ENCODE measurements at regions not wholly inside any gene's neighbourhood (a gene's known extent, or its start where the extent isn't known, plus 50 kb on each side); places are given as distances from the start of the nearest gene placed in this dataset.

- 0 out of 2 replicates have a peak, but pooled peaks have one; percentile 11 for TF ChIP-seq ZBTB2 (CRISPR knock-in tag; IDR thresholded peaks at IDR 0.05; ENCODE audit: low read depth)
- TF ChIP-seq ZNF12 (CRISPR knock-in tag; IDR thresholded peaks at IDR 0.05), result no peak
- TF ChIP-seq ERF (CRISPR knock-in tag; IDR thresholded peaks at IDR 0.05), result peak; percentile 20; the same call in 1 of the 2 replicates
- TF ChIP-seq, protein P1, sequence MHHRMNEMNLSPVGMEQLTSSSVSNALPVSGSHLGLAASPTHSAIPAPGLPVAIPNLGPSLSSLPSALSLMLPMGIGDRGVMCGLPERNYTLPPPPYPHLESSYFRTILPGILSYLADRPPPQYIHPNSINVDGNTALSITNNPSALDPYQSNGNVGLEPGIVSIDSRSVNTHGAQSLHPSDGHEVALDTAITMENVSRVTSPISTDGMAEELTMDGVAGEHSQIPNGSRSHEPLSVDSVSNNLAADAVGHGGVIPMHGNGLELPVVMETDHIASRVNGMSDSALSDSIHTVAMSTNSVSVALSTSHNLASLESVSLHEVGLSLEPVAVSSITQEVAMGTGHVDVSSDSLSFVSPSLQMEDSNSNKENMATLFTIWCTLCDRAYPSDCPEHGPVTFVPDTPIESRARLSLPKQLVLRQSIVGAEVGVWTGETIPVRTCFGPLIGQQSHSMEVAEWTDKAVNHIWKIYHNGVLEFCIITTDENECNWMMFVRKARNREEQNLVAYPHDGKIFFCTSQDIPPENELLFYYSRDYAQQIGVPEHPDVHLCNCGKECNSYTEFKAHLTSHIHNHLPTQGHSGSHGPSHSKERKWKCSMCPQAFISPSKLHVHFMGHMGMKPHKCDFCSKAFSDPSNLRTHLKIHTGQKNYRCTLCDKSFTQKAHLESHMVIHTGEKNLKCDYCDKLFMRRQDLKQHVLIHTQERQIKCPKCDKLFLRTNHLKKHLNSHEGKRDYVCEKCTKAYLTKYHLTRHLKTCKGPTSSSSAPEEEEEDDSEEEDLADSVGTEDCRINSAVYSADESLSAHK (CRISPR knock-in tag; IDR thresholded peaks at IDR 0.05; ENCODE audit: borderline replicate concordance), result no peak
- TF ChIP-seq ZNF652 (CRISPR knock-in tag; IDR thresholded peaks at IDR 0.05; ENCODE audit: borderline replicate concordance, low read depth), result no peak
- TF ChIP-seq ZBTB42 (CRISPR knock-in tag; IDR thresholded peaks at IDR 0.05), result 0 out of 2 replicates have a peak, but pooled peaks have one; percentile 28
- 0 out of 2 replicates have a peak, but pooled peaks have one; percentile 47 for TF ChIP-seq ZNF124 (CRISPR knock-in tag; IDR thresholded peaks at IDR 0.05)
- no peak for TF ChIP-seq ATF1 (CRISPR knock-in tag; IDR thresholded peaks at IDR 0.05)
- peak; percentile 74; the same call in 1 of the 2 replicates for TF ChIP-seq FOXK2 (IDR thresholded peaks at IDR 0.05)
- TF ChIP-seq ZNF841 (CRISPR knock-in tag; IDR thresholded peaks at IDR 0.05; ENCODE audit: borderline replicate concordance), result no peak
- no peak for TF ChIP-seq RAD21 (CRISPR knock-in tag; IDR thresholded peaks at IDR 0.05)
- TF ChIP-seq RBM22 (optimal IDR thresholded peaks at IDR 0.05; ENCODE audit: low read length), result no peak
- no peak for TF ChIP-seq SMAD1 (CRISPR knock-in tag; IDR thresholded peaks at IDR 0.05; ENCODE audit: borderline replicate concordance, low read depth)
- peak; percentile 93 for TF ChIP-seq MEIS2 (CRISPR knock-in tag; IDR thresholded peaks at IDR 0.05)
- TF ChIP-seq YEATS4 (CRISPR knock-in tag; IDR thresholded peaks at IDR 0.05; ENCODE audit: borderline replicate concordance), result peak; percentile 60; the same call in 1 of the 2 replicates
- TF ChIP-seq ZNF335 (CRISPR knock-in tag; IDR thresholded peaks at IDR 0.05), result no peak
- no peak for TF ChIP-seq CAMTA2 (CRISPR knock-in tag; IDR thresholded peaks at IDR 0.05; ENCODE audit: borderline replicate concordance)
- peak; percentile 84; the same call in 1 of the 2 replicates for TF ChIP-seq HMG20A (CRISPR knock-in tag; IDR thresholded peaks at IDR 0.05; ENCODE audit: borderline replicate concordance)
- TF ChIP-seq SALL1 (CRISPR knock-in tag; IDR thresholded peaks at IDR 0.05), result peak; percentile 79
- TF ChIP-seq EP300 (IDR thresholded peaks at IDR 0.05; ENCODE audit: low read depth in 2 of 2, low read length in 2 of 2), result peak in 1 of 2 experiments; percentile 90; a peak in 2 of 4 replicates
- TF ChIP-seq EP300 (CRISPR knock-in tag; IDR thresholded peaks at IDR 0.05; ENCODE audit: borderline replicate concordance), result peak; percentile 33; the same call in 1 of the 2 replicates
- TF ChIP-seq, protein P2, sequence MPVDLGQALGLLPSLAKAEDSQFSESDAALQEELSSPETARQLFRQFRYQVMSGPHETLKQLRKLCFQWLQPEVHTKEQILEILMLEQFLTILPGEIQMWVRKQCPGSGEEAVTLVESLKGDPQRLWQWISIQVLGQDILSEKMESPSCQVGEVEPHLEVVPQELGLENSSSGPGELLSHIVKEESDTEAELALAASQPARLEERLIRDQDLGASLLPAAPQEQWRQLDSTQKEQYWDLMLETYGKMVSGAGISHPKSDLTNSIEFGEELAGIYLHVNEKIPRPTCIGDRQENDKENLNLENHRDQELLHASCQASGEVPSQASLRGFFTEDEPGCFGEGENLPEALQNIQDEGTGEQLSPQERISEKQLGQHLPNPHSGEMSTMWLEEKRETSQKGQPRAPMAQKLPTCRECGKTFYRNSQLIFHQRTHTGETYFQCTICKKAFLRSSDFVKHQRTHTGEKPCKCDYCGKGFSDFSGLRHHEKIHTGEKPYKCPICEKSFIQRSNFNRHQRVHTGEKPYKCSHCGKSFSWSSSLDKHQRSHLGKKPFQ (CRISPR knock-in tag; IDR thresholded peaks at IDR 0.05; ENCODE audit: insufficient replicate concordance), result no peak
- peak in 1 of 2 experiments; percentile 66; a peak in 1 of 4 replicates for TF ChIP-seq ATF4 (CRISPR knock-in tag; IDR thresholded peaks at IDR 0.05)
- peak; percentile 75 for TF ChIP-seq ZNF614 (CRISPR knock-in tag; IDR thresholded peaks at IDR 0.05; ENCODE audit: borderline replicate concordance)
- TF ChIP-seq CENPT (CRISPR knock-in tag; IDR thresholded peaks at IDR 0.05; ENCODE audit: low read depth), result no peak
These were observed 146.4 kb upstream of the LIPC start (continued) for GRCh38 chr15:58285212-58285920.
